Stromal cell of bone marrow (primary cell): ENCODE measurements at regions not wholly inside any gene's neighbourhood (a gene's known extent, or its start where the extent isn't known, plus 50 kb on each side); places are given as distances from the start of the nearest gene placed in this dataset.
A peak's percentile ranks its signal among the peaks of the same experiment; 100 is the strongest.

Source experiments
- DNase-seq: peaks from one replicate; pipeline ENCODE4 v3.0.0-alpha.2; 2012; ENCODE audit warnings: low read depth

GRCh38 chr2:215597577-215597976 is 161.7 kb upstream of the FN1 start:
- no peak for DNase-seq

DNA sequence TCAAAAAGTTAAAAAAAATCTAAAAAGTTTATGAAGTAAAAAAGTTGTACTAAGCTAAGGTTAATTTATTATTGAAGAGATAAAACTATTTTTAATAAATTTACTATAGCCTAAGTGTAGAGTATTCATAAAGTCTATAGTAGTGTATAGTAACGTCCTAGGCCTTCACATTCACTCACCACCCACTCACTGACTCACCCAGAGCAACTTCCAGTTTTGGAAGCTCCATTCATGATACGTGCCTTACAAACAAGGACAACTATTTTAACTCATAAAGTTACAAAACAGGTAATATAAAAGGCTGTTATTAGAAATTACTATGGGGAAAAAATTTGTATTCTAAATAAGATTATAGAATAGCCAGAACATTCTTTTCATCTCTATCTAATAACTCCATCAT is 158.9 kb upstream of the FN1 start:
- DNase-seq, result no peak

- DNase-seq, result no peak
Observed at GRCh38 chr2:215590010-215590745, 154.3 kb upstream of the FN1 start.

DNA sequence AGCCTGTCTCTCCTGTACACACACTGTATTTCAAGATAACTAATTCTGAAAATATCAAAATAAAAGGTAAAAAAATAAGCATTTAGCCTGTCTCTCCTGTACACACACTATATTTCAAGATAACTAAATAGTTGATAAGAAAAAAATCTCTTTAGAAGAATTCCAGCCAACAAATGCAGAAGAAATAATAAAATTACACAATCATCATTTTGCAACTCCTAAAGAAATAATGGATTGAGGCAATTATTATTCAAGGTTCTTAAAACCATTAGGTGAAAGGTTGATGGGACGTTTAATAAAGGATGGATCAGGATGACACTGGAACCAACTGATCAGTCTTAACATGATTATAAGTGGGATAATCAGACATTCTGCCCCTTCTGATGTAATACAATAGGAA is 148.0 kb upstream of the FN1 start:
- DNase-seq, result no peak

DNA sequence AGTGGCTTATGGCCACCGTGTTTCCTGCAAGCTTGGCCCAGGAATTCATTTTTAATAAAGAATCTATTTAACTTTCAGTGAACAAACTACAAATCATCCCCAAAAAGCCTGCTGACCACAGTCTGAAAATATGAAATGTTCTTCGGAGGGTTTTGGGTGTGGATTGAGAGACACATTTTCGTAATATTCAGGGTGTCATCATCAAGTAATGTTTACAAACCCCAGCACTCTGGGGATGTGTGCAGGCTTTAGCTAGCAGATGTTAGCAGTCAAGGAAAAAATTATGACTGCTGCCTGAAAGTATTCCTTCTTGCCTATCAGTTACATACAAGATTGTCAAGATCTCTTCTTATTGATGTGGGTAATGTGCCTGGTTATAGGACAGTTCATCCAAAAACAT is 143.9 kb upstream of the FN1 start:
- DNase-seq, result peak; percentile 92

- peak; percentile 29 for DNase-seq
Observed at GRCh38 chr2:215577356-215577755, 141.5 kb upstream of the FN1 start.

- DNase-seq, result no peak
Observed at GRCh38 chr2:215576572-215576971, 140.7 kb upstream of the FN1 start.

DNA sequence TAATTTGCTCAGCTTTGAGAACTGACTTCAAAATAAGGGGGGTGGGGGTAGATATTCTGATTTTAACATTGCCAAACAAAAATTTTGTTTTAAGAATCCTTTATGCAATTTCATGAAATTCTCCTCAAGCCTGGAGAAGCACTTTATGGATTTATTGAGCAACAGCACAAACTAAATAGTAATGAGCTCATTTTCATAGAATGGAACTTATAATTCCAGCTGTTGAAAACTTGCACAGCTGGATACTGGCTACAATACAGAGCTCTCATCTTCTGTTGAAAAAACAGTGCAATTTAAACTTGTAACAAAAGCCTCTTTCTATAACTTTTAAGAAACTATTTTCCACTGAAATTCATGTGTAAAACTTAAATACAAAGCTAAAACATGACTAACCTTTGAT is 137.6 kb upstream of the FN1 start:
- DNase-seq, result no peak

- DNase-seq, result no peak
Observed at GRCh38 chr2:215572341-215572848, 136.5 kb upstream of the FN1 start.

DNA sequence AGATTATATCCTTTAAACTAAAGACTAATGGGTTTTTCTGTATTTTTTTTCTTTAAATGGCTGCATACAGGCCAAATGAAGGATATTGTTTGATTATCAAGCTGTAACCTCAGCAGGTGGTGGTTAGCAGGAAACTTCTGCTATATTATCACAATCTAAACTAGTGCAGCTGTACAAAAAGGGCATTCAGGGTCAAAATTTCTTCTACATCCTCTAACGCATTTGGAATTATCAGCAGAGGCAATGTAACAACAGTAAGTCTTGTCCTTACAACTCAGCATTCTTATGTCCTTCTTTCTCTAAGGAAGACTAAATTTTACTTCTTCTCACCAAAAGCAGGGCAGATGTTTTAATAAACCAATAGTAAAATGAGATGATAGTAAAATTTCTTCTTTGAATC is 135.8 kb upstream of the FN1 start:
- no peak for DNase-seq

DNA sequence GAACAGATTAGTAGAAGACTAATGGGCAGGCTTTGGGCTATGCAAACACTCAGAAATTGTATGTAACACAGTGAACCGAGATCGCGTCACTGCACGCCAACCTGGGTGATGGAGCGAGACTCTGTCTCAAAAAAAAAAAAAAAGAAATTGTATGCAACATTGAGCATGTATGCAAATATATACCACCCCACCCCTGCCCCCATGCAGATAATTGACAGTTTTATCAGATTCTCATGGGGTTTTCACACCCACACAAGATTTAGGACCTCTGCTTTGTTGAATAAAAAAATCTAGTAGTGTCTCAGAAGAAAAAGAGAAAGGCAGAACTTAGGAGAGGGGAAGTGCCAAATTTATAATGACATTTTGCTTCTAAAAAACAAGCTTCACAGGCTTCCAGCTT is 131.6 kb upstream of the FN1 start:
- no peak for DNase-seq

- no peak for DNase-seq
Observed at GRCh38 chr2:215565897-215566296, 130.0 kb upstream of the FN1 start.

DNA sequence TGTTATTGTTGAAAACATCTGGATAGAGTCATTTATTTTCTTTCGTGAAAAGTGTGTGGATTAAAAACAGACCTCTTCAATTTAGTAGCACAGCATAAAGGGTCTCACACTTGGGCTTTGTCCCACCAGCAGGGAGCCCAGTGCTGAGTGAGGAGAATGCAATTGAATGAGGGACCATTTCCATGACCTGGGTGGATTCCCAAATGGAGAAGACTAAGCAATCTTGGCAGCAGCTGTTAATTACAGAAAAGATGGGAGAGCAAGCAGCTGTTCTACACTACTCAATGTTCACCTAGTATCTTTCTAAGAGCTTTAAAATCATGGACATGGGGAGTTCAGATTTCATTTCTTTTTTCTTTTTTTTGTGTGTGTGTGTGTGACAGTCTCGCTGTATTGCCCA is 121.8 kb upstream of the FN1 start:
- no peak for DNase-seq

GRCh38 chr2:215556979-215557378 is 121.1 kb upstream of the FN1 start:
- DNase-seq, result no peak

DNA sequence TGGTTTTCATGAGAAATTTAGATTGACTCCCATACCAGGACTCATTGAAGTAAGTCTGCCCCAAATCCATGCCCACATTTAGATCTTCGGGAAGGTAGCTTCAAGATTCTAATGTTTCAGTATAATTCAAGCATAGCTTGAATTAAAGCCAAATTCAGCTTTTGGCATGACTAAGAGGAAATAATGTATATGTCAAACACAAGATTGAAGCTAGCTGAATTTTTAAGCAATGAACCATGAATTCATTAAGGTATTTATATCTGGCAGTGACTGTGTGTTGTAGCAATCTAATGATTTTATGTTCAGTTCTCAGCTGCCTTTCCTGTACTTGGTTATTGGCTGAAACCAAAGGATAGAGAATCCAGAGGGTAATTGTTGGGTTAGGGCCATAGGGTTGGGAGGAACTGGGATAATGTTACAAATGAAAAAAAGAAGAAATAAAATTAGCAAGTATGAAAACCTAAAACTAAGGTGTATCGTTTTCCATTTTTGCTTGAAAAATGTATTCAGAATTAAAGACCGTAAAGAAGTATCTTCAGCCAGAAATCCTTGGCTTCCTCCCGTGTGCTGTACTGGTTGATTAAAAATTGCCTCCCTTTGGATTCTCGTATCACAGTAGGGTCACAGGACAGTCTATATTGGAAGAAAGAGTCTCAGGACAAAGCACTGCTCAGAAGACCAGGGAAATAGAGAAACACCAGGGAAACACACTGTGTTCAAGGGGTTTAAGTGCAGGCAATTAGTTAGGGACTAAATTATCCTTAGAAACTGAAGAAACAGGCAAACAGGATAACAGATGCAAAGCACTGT is 119.0 kb upstream of the FN1 start:
- DNase-seq, result no peak

DNA sequence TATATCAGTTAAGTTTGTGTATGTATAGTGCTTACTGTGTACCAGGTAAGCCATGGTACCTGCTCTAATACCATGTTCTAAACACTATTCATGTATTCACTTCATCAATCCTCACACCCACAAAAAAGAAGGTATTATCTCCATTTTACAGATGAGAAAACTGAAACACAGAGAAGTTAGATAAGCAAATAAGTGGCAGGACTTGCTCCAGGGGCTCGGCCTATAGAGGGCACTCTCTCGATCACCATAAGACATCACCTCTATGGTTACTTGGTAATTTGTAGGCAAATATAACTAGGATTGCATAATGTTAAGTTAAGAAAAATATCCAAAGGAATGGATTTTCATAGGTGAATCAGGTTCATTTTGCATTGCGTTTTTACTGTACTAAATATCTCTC is 118.1 kb upstream of the FN1 start:
- DNase-seq, result no peak

DNA sequence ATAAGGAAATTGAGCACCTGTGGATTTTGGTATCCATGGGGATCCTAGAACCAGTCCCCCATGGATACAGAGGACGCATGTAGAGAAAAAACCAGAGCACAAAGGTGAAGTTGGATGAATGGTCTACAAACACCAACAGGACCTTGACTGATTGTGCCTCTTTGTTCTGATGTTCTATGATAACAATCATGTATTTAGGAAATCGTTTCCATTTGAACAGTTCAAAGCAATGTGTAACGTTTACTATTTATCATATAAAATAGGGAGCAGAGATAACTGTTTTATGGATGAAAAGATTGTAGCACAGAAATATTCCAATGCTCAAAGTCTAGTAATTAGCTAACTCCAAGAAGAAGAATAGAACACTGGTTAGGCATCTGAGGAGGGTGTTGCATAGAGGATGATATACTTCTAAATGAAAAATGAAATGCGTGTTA is 116.3 kb upstream of the FN1 start:
- no peak for DNase-seq

- DNase-seq, result no peak
Observed at GRCh38 chr2:215550331-215550730, 114.5 kb upstream of the FN1 start.

DNA sequence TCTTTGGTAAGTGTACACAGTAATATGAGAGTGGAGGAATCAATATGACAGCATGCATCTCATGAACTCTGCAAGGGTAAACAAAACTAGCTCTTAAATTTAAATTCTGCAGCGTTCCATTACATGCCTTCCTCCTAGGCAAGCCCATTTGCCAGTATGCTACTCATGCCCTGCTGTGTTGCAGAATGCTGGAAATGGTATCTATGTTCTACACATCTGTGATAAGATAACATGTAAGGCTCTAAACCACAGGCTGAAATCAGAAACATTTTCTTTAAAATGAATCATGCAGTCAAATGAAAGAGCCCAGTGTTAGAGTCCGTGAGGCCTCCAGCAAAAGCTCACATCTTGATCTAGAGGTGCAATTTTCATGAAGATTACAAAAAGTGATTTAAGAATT is 112.8 kb upstream of the FN1 start:
- no peak for DNase-seq

GRCh38 chr2:215542690-215543089 is 106.8 kb upstream of the FN1 start:
- no peak for DNase-seq

- peak; percentile 93 for DNase-seq
Observed at GRCh38 chr2:215540658-215541057, 104.8 kb upstream of the FN1 start.

- no peak for DNase-seq
Observed at GRCh38 chr2:215537611-215538010, 101.7 kb upstream of the FN1 start.

GRCh38 chr2:215536510-215536909 is 100.6 kb upstream of the FN1 start:
- DNase-seq, result no peak
